ENCODE measurements at regions not wholly inside any gene's neighbourhood (a gene's known extent, or its start where the extent isn't known, plus 50 kb on each side); places are given as distances from the start of the nearest gene placed in this dataset.
"Not testable (repeated sequence)": the region's sequence is repeated elsewhere in the genome, so short reads cannot be mapped to it uniquely, and the experiment has no call there.

GRCh38 chr11:19429108-19429760, 188.5 kb upstream of the E2F8 start:
- DNase-seq: no peak

GRCh38 chr11:19428206-19429002, 187.7 kb upstream of the E2F8 start:
- no peak for DNase-seq

GRCh38 chr11:19426756-19427403, 186.1 kb upstream of the E2F8 start:
- DNase-seq: no peak

- no peak for DNase-seq
These were observed 185.4 kb upstream of the E2F8 start for GRCh38 chr11:19426011-19426755.

GRCh38 chr11:19422276-19422675, 181.5 kb upstream of the E2F8 start:
- DNase-seq: no peak

- no peak for DNase-seq
These were observed 180.3 kb upstream of the E2F8 start for GRCh38 chr11:19420868-19421533.

DNA sequence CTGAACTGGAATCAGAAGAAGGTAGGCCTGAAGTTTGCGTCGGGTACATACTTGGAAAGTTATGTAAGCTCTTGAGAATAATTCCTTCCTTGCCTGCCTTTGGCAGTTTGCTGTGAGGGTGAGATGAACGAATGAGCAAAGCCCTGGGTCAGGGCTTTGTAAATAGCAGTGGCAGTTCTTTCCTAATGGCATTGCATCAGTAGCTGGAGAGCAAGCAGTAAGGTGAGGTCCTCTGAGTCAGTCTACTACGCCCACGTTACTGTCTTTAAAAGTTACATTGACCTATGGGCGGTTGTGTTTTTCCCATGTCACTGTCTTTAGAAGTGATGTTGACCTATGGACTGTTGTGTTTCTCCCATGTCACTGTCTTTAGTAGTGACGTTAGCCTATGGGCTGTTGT, 179.1 kb upstream of the E2F8 start:
- no peak for DNase-seq

- no peak for DNase-seq
These were observed 178.4 kb upstream of the E2F8 start for GRCh38 chr11:19419021-19419750.

- no peak for DNase-seq
These were observed 177.5 kb upstream of the E2F8 start for GRCh38 chr11:19418221-19418620.

DNA sequence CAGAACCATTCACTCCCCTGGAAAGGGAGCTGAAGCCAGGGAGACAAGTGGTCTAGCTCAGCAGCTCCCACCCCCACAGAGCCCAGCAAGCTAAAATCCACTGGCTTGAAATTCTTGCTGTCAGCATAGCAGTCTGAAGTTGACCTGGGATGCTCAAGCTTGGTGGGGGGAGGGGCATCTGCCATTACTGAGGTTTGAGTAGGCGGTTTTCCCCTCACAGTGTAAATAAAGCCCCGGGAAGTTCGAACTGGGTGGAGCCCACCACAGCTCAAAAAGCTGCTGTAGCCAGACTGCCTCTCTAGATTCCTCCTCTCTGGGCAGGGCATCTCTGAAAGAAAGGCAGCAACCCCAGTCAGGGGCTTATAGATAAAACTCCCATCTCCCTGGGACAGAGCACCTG, 171.3 kb upstream of the E2F8 start:
- DNase-seq: not testable (repeated sequence)

GRCh38 chr11:19410032-19410431, 169.3 kb upstream of the E2F8 start:
- no peak for DNase-seq

- no peak for DNase-seq
These were observed 168.6 kb upstream of the E2F8 start for GRCh38 chr11:19409307-19409706.

DNA sequence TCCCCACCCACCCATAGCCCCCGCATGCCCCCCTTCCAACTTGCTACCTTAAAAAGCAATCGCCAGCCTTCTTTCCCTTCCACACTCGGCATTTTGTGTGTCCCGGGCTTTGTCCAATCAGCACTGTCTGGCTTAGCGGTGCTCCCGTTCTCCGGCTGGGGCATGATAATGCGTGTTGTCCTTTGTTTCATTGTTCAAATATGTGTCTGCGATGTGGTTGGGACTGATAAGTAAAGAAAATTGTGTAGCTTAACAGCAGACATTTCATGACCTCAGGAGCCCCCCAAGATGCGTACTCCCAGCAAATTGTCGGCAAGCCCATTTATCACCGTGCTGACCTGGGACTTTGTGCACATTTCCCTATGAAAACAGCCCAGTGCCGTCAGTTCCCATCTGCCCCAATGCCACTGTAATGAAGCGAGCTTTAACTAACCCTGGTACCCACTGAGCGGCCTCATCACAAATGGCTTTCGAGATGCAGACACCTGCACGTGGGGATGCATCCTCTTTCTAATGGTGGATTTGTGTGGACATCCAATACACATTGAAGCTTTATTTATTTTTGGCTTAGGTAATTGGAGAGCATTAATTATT, 167.0 kb upstream of the E2F8 start:
- DNase-seq: no peak

GRCh38 chr11:19405966-19406365, 165.2 kb upstream of the E2F8 start:
- DNase-seq: no peak

DNA sequence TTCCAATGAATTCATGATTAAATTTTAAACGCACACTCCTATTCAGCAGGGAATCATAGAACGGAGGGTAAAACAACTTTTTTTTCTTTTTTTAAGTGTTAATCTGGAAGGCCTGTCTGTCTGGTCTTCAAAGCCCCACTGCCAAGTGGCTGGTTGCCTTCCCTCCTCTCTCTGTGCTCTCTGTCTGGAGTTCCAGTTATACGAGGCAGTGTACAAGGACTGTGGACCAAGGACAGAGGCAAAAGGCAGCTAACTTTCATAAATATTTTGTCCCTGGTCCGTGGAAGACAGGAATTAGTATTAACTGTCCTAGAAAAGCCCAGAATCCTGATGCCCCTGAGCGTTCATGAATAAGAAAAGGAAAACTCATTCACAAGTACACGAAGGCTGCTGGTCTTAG, 164.0 kb upstream of the E2F8 start:
- no peak for DNase-seq

GRCh38 chr11:19403196-19403895, 162.6 kb upstream of the E2F8 start:
- no peak for DNase-seq

DNA sequence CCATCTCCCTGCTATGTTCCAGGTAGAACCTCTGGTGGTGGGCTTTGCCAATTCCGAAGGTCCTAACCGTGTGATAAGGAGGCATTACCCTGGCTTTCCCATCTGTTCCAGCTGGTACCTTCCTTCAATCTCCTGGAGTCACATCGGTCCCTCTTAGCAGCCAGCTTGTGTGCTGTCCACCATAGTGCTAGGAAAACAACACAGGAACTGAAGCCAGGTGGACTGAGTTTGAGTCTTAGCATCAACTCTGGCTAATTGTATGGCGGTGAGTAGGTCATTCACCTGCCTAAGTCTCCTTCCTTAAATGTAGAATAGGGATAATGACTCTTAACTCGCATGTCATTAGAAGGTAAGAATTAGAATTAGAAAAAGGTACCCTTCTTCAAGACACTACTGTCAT, 159.6 kb upstream of the E2F8 start:
- DNase-seq: no peak

DNA sequence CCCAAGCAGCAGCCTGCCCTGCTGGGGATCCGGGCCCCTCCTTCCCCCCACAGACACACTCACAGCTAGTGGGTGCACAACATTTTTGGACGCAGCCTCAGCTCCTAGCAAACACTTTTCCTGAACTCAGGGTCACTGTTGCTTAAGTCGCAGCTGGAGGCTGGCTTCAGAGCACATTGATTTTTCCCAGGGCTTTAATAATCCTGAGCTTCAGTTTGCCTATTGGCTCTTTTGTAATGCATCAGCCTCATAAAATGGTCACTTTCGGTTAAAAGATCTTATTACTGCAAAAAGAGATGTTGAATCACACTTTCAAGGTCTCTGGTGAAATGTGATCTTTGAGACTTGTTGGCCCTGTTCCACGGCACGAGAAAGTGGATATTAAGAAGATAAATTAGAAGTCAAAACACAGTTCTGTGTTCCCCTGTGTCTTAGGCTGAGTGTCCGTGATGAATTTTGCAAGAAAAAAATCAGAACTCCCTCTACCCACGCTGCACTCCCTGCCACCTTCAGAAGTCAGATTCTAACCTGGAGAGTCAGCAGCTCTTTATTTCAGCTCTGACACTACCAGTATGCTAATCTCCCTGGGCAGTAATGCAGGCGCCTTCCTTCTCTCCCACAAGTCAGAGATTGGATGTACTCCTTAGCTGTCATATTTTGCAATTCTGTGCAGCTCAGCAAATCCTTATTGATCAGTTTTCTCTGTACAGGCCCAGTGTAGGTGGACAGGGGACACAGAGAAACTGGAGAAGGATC, 158.2 kb upstream of the E2F8 start:
- no peak for DNase-seq

DNA sequence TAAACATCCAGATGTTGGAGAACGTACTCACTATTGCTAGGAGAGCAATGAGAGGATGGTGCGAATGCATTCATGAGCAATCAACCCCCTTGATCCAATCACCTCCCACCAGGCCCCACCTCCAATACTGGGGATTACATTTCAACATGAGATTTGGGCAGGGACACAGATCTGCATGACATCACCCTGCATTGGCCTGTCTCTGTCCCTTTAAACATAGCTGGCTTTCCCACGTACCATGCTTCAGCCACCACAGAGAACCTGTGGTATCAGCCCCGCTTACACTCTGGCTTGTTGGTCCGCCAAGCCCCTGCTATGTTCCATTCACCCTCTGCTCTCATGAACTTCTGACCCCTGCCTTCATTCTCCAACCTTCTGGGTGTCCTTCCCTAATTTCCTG, 157.5 kb upstream of the E2F8 start:
- DNase-seq: no peak

DNA sequence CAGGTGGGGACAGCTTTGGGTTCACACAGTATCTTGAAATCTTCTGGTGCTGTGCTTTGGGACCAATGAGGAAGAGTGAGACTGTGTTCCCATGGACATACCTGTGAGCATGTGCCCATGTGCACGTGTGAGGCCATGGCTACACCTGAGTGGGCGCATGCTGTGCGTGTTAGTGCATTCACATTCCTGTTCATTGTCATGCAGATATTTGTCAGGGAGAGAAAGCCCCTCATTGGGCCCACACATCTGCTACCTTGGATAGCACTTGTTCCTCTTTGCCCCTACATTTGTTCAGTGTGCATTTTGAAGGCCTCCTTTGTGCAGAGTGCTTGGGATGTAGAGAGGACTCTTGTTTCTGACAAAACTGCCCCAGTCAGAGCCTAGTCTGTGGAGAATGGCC, 154.3 kb upstream of the E2F8 start:
- no peak for DNase-seq

All from stimulated activated CD4-positive, alpha-beta T cell treated with anti-CD3 and anti-CD28 coated beads, Interleukin-2, amount 100 ng/mL, for 24 hours (primary cell).